Neural cell (in vitro differentiated cells): ENCODE measurements at regions not wholly inside any gene's neighbourhood (a gene's known extent, or its start where the extent isn't known, plus 50 kb on each side); places are given as distances from the start of the nearest gene placed in this dataset.

Experiments used
- EZH2 ChIP-seq: fragments of 200-600, 300-800 bp; shearing (Covaris generic), sonication (generic); IDR thresholded peaks from 2 replicates; pipeline ENCODE4 v1.6.1; 2014; ENCODE audit warnings: antibody characterized with exemption, low read length, borderline replicate concordance, mild to moderate bottlenecking; ENCODE audit not compliant: insufficient read depth, poor library complexity, severe bottlenecking
- TF ChIP-seq, protein P1 (sequence below): fragments of 450-650 bp; IDR thresholded peaks from 2 replicates; pipeline ENCODE4 v1.5.1; 2014; ENCODE audit warnings: antibody characterized with exemption, mild to moderate bottlenecking, moderate library complexity; ENCODE audit not compliant: poor library complexity, severe bottlenecking

DNA sequence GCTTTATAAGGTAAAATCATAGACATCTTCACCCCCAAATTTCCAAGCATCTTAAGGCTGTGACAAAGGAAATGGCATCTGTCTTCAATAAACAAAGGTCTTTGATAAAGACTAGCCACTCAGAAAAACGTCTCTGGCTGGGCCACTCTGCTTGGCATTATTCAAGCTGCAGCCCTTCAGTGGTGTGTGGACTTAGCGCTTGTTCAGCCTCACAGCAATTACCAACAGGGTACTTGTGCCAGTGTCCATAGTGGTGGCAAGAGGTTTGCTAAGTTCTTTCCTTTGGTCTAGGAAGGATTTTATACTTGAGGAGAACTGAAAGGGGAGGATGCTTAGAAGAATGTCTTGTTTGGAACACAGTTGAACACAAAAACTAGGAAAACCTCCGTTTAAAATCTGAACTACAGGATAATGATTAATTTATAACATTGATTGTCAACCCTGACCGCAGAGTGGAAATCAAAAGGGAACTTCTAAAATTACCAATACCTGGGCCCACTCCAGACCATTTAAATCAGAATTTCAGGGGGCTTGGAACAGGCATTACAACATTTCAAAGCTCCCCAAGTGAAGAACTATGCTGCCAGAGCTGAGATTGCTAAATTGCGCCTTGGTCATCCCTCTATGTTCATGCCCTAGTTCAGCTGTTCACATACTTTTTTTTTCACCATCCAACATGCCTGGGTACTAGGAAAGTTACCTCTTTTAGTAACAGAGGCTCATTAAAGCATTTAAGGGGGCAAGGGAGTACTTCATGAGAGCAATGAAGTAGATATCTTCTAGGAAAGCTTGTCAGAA lies 378.5 kb downstream of the FRK start:
- TF ChIP-seq, protein P1, sequence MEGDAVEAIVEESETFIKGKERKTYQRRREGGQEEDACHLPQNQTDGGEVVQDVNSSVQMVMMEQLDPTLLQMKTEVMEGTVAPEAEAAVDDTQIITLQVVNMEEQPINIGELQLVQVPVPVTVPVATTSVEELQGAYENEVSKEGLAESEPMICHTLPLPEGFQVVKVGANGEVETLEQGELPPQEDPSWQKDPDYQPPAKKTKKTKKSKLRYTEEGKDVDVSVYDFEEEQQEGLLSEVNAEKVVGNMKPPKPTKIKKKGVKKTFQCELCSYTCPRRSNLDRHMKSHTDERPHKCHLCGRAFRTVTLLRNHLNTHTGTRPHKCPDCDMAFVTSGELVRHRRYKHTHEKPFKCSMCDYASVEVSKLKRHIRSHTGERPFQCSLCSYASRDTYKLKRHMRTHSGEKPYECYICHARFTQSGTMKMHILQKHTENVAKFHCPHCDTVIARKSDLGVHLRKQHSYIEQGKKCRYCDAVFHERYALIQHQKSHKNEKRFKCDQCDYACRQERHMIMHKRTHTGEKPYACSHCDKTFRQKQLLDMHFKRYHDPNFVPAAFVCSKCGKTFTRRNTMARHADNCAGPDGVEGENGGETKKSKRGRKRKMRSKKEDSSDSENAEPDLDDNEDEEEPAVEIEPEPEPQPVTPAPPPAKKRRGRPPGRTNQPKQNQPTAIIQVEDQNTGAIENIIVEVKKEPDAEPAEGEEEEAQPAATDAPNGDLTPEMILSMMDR, result no peak
- no peak for TF ChIP-seq EZH2
